Right lung (tissue), 2 donors: ENCODE measurements at regions not wholly inside any gene's neighbourhood (a gene's known extent, or its start where the extent isn't known, plus 50 kb on each side); places are given as distances from the start of the nearest gene placed in this dataset.

ENCODE experiments used
- DNase-seq, 2 donors: peaks; one replicate each; pipeline ENCODE4 v3.0.0-alpha.2; 2013

DNA sequence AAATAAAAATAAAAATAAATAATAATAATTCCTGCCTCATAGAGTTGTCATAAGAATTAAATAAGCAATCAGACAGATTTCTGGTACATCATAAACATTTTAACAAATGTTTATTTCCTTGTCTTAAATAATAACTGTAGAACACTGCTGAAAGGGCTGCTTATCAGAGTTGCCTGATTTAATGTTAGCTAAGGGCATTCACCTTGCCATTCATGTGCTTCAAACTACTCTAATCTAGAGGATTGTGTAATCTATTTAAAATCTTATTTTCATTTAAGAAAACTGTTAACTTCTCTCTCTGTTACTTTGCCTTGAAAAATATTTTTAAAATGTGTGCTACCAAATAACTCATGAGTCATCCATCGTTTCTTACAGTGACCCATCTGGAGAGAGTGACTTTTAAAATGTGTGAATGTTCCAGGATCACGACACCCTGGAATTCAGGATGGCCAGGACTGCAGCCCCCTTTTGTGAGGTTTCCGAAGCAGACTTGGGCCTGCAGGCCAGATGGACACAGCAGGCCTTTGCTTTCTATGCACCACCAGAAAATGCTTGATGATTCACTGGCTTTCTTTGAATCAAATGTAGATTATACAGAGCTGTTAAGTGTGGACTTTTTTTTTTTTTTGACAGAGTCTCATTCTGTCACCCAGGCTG is 109.1 kb upstream of the TNS3 start:
- DNase-seq, result no peak

DNA sequence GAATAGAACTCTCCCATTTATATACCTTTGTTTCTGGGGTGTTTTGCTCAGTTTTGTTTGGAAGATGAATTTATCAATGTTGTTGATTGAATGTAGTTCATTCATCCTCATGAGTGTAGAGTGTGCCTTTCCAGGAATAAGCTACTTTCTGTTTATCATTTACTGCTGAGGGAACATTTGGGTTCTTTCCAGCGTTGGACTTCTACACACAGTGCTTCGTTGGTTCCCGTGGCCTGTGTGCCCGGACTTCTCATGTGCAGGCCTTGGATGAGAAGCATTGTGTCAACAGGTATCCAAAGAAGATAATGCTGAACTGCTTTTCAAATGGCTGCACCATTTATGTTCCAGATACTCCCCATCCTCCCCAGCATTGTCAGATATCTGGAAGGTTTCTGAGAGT is 107.6 kb upstream of the TNS3 start:
- no peak for DNase-seq

DNA sequence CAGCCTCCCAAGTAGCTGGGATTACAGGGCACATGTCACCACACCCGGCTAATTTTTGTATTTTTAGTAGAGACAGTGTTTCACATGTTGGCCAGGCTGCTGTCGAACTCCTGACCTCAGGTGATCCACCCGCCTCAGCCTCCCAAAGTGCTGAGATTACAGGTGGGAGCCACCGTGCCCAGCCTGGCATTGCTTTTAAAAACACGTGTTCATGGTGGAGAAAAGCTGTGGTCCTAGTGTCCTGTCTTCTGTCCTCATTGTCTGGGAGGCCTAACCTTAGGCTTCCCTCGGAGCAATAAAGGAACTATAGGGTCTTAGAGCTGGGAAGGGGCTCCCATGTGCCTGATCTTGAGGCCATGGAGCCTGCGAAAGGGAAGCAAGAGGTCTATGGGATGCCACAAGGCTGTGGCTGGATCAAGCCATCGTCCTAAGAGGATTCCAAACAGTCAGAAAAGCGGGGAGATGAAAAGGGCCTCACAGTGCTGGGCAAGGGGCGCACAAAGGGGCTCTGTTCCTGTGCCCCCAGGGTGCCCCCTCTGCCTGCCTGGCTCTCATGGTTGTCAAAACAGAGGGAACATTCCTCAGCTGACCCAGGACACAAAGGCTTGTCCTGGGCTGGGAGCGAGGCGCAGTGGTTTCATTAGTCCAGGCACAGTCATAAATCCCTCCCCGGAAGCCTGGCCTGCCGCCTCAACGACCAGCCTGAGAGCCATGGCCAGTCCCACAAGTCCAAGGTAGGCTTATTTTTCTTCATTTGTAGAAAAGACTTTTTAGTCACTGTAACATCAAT is 106.6 kb upstream of the TNS3 start:
- no peak for DNase-seq

DNA sequence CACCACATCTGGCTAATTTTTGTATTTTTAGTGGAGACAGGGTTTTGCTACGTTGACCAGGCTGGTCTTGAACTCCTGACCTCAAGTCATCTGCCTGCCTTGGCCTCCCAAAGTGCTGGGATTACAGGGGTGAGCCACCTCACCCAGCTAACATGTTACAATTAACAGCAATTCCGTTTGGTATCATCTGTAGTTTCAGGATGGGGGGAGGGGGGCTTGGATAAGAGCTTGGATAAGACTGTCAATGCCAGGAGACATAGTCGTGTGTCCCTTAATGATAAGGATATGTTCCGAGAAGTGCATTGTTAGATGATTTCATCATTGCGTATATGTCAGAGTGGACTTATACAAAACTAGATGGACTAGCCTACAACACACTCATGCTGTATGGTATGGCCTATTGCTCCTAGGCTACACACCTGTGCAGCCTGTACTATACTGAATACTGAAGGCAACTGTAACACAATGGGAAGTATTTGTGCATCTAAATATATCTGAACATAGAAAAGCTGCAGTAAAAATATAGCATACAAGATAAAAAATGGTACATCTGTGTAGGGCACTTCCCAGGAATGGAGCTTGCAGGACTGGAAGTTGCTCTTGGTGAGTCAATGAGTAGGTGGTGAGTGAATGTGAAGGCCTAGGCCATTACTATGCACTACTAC is 103.9 kb upstream of the TNS3 start:
- no peak for DNase-seq

DNA sequence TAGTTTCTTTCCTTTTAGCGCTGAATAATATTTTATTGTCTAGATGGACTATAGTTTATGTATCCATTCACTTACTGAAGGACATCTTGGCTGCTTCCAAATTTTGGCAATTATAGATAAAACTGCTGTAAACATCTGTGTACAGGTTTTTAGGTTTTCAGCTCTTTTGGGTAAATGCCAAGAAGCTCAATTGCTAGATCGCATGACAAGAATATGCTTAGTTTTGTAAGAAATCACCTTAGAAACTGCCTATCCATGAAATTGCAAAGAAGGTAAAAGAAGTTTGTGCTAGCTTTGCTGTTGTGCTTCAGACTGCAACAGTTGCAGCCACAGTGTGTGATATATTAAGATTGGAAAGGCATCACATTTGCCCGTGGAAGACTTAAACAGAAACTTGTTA is 103.2 kb upstream of the TNS3 start:
- DNase-seq, result no peak

DNA sequence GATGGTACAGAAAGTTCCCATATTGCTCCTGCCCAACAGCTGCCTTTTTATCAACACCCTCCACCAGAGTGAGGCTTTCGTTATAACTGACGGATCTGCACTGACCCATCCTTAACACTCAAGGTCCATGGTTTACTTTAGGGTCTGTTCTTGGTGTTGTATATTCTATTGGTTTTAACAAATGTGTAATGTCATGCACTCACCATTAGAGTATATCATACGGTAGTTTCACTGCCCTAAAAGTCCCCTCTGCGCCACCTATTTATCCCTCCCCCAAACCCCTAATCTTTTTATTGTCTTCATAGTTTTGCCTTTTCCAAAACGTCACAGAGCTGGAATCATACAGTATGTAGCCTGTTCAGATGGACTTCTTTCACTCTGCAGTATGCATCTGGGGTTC is 102.8 kb upstream of the TNS3 start:
- DNase-seq, result no peak

DNA sequence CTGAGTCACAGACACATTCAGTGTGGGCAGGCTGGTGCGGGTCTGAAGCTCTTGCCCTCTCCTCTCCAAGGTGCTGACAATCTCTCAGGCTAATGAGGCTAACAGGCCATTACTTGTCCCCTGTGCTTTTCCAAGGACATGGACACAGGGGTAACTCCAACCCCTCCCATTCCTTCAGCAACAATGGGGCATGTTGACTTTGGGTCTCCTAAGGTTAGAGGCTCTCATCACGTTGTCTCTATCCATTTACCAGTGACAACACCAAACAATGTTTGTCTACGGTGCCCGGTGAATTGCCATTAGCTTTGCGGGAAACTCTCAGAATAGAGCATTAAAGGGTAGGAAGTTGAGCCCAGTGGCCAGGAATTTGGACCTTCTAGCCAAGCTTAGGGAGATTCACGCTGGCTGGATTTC is 101.6 kb upstream of the TNS3 start:
- DNase-seq, result no peak

DNA sequence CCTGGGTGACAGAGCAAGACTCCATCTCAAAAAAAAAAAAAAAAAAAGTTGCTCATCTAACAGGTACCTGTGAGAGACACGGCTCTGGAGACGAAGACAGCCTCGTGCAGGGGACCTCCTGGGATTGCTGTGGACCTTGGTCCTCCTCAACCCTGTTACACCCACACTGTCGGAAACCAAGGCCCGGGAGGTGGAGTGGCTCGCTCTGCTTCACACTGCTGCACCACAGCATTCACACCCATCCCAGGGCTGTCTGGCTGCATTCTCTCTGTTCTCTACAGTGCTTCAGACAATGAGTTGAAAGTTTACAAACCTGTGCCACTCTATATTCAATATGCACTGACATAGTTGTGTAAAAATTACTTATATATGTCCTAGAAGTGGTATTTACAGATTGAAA is 101.0 kb upstream of the TNS3 start:
- no peak for DNase-seq

DNA sequence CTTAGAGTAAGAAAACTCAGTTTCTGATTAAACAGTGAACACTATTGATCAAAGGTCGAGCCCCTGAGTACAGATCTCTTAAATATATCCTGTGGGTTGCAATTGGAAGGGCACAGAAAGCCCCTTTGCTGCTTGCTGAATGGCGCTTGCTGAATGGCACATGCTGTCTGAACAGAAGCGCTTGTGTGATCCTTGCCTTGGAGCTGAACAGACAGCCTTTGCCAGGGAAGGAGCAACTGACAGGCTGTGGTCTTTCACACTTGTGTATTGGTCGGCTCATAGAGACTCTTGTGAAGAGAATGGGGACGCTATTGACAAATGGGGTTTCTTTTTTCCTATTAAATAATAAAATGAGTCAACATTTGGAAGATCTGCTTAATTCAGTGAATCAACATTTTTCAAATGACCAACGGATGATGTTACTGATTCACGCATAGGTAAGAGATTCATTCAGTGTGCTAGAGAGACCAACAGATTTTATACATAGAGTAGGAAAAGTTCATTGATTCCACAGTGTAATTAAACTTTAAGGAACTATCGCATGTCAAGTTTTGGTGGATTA is 99.4 kb upstream of the TNS3 start:
- no peak for DNase-seq

DNA sequence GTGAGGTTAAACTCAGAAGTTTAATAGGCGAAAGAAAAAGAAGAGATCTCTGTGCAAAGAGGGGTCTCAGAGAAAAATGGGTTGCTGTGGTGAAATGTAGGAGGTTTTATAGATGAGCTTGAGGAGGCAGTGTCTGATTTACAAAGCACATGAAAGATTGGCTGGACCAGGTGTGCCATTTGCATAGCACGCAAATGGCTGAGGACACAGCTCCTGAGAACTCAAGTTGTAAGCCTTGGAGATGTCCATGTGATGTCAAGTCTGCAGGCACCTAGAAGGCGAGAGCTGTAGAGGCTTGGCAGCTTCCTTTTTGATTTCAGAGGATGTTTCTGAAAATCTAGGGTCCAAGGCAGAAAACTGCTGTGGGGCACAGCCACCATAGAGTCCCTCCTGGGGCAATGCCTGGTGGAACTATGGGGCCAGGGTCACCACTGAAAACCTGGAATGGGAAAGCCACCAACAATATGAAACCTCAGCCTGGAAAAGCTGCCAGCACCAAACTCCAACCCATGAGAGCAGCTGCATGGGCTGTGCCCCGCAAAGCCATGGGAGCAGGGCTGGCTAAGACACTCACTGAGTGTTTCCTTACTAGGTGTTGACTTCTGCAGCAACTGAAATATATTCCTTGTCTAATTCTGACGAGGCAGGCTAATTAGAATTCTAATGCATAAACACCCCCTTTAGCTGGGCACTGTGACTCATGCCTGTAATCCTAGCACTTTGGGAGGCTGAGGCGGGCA is 96.9 kb upstream of the TNS3 start:
- DNase-seq, result no peak

DNA sequence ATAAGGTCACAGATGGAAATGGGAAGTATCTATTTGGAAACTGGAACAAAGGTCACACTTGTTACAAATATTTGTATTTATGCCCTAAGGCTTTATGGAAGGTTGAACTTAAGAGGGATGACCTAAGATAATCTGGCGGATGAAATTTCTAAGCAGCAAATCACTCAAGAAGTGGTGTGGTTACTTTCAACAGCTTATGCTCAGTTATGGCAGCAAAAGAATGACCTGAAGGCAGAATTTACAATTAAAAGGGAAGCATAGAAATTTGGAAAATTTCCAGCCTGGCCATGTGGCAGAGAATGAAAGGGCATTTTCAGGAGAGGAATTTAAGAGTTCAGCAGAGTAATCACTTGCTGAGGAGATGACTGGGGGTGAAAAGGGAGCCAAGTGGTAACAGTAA is 95.8 kb upstream of the TNS3 start:
- no peak for DNase-seq

DNA sequence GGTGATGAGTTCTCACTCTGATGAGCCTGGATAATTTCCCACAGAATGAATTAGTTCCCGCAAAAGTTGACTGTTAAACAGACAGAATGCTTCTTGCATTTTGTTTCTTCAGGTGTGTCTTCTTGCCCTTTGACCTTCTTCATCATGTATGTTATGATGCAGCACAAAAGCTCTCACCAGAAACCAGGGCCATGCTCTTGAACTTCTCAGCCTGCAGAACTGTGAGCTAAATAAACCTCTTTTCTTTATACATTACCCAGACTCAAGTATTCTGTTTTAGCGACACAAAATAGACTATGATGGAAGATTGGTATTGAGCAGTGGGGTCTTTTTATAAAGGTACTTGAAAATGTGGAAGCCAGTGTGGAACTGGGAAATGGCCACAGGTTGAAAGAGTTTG is 95.2 kb upstream of the TNS3 start:
- DNase-seq, result no peak

DNA sequence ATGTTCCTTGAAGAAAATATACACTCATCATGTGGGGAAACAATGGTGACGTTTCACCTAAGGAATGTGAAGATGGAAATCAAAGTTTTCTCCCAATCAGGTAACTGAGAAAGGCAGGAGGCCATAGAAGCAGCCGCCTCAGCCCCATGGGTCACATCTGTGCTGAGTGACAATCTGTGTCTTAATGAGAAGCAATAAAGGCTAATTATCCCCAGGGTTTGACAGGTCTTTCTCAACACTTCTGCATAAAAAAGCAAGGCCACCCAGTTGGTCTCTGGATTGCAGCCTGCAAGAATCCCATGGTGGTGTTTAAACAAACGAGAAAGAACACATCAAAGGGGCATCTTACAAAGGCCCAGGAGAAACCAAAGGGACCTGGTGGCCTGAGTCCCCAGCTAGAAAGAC is 91.1 kb upstream of the TNS3 start:
- DNase-seq, result no peak

DNA sequence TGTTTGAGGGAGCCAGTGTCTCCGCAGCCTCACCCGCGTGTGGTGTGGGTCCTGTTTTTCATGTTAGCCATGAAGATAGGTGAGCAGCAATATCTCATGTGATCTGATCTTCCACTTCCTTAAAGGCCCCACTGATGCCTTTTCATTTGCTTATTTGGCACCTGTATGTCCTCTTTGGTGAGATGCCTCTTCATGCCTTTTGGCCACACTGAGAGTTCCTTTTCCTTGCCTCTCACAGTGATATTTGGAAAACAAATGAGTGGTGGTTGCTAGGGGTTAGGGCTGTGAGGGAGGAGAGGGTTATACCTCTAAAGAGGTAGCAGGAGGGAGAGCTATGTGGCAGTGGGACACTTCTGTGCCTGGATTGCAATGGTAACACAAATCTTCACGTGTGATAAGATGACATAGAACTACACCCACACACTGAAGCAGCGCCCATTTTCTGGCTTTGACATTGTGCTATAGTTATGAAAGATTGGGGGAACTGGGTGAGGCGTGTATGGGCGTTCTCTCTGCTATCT is 90.4 kb upstream of the TNS3 start:
- no peak for DNase-seq

DNA sequence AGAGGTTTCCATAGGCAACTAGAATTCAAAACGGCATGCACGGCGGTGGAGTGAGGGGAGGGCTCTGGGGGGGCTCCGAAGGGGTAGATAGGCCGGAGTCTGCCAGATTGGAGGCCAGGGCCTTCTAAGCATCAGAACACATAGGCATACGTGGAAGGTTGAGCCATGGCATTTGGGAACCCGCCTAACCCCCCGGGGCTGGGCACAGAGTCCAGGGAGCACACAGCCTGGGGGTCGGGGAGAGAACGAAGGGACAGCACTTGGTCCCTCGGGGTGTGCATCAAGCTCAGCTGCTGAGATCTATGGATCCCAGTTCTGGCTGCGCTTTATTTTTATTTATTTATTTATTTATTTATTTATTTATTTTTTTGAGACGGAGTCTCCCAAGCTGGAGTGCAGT is 89.4 kb upstream of the TNS3 start:
- no peak for DNase-seq

DNA sequence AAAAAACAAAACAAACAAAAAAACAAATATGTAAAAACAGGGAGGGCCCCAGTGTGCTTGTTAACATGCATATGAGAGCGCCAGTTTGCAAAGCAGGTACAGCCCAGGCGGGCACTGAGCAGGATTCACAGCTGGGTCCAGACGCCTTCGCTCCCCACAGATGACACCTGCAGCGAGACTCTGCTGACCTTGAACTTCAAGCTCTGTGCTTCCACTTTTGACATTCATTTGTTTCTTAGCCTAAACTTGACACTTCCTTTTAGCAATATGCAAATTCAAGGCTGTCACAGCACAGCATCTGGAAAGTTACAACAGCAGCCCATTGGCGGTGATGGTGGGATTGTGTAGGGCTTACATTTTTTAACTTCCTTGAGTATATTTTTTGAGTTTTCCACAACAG is 88.8 kb upstream of the TNS3 start:
- DNase-seq, result peak; percentile 37 to 47

DNA sequence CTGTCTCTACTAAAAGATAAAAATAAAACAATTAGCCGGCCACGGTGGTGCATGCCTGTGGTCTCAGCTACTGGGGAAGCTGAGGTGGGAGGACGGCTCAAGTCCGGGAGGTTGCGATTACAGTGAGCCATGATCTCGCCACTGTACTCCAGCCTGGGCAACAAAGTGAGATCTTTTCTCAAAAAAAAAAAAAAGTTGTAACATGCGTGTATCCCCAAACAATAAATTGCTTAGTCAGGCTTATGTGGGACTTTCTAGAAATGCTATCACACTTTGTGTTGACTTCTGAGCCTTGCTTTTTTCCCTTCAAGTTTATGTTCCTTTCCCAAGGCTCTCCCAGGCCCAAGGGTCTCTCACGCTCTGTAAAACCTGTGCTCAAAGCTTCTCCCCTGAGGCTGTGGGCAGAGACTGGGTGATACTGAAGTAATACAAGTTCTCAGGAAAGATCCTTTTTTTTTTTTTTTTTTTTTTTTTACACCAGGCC is 88.0 kb upstream of the TNS3 start:
- DNase-seq, result no peak

DNA sequence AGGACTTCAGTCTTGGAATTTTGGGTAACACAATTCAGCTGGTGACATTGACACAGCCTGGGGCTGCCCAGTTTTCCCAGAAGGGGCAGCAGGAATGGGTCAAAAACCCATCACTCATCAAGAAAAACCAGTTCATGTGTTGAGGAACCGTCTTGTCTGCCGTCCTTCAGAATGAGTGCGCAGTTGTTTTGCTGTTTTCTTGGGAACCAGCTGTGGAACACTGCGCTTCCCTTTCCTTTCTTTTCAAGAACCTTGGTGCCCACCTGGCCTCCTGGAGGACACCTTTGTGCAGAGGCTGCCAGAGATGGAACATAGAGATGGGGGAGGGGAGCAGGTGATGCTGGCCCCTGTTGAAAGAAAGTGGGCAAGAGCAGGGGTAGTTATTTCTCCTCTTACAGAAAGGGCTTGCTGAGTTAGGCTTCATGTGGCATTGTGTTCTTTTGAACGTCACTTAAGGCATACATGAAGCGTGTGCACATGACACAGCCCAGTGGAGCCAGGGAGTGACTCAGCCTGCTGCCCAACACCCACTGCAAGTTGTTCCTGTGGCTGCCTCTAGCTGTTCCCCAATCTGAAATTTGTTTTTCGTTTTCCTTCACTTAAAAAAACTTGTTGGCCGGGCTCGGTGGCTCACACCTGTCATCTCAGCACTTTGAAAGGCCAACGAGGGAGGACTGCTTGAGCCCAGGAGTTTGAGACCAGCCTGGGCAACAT is 87.4 kb upstream of the TNS3 start:
- DNase-seq, result no peak

DNA sequence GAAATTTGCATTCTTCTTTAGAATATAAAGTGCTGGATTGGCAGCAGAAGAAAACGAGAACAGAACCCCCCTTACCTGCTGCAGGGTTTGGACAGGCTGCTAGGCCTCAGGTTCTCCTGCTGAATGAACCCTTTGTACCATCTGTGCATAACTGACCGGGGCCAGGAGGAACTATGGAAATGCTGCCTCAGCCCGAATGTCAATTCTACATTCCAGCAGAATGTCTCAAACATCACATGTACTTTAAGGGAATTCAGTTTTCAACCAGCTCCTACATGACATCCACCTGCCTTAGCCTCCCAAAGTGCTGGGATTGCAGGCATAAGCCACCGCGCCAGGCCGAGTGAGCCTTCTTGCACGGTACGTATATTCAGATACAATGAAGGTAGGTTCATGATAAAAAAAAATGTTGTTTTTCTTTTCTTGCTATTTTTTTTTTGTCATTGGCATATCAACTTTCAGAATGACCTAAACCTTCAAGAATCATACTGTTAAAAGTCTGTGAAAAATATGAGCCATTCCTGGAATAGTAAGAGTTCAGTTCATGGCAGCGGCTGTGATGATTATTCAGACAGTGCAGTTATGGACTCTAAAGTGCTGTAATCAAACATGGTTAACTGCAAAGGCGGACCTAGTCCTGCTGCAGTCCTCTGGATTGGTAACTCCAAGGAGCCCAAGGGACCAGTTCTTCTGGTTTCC is 84.4 kb upstream of the TNS3 start:
- no peak for DNase-seq

DNA sequence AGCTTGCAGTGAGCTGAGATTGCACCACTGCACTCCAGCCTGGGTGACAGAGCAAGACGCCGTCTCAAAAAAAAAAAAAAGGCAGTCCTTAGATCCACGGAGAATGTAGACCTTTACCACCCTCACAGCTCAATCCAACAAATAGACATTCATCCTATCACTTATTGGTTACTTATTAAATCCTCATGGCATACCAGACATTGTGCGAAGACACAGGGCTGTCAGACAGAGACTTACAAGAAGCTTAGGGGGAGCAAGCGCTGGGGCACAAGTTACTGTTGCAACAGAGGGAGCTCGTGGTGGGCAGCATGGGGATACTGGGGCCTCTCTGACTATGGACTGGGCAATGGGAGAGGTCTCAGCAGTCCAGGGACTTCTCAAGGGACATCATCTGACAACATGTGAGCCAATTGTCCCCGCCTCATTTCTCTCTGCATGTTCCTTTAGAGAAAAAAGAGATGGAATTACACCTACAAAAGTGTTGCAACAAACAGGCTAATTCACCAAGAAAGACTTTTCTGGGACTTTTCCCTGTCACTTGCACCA is 82.8 kb upstream of the TNS3 start:
- DNase-seq, result no peak
